Naive B cell (primary cell): ENCODE measurements at regions not wholly inside any gene's neighbourhood (a gene's known extent, or its start where the extent isn't known, plus 50 kb on each side); places are given as distances from the start of the nearest gene placed in this dataset.

Experiments used
- ATAC-seq, 2 donors: fragments of 150-1000 bp; cut with Tn5 transposase; 2 replicates each; pipeline ENCODE4 v1.10.0; 2021; ENCODE audit warnings: low read depth in 2 of 2, mild to moderate bottlenecking in 2 of 2, moderate library complexity in 2 of 2
- DNase-seq: peaks from one replicate; pipeline ENCODE4 v3.0.0; 2022
- H3K27ac Mint-ChIP-seq, 6 donors: one replicate each; pipeline ENCODE4 v1.8.0; 2020 to 2022; ENCODE audit warnings: mild to moderate bottlenecking in 6 of 6, mixed read lengths in 6 of 6, moderate library complexity in 5 of 6, inconsistent platforms in 2 of 6
- H3K27me3 Mint-ChIP-seq, 3 donors: one replicate each; pipeline ENCODE4 v1.8.0; 2021 to 2022; ENCODE audit warnings: mixed read lengths in 3 of 3, mild to moderate bottlenecking in 1 of 3
- H3K36me3 Mint-ChIP-seq, 2 donors: one replicate each; pipeline ENCODE4 v1.8.0; 2020 to 2022; ENCODE audit warnings: mixed read lengths in 2 of 2, inconsistent platforms in 1 of 2, mild to moderate bottlenecking in 1 of 2
- H3K4me1 Mint-ChIP-seq, 3 donors: one replicate each; pipeline ENCODE4 v1.8.0; 2020 to 2022; ENCODE audit warnings: mixed read lengths in 3 of 3, inconsistent platforms in 1 of 3, mild to moderate bottlenecking in 1 of 3, moderate library complexity in 1 of 3
- H3K4me3 Mint-ChIP-seq, 8 donors: one replicate each; pipeline ENCODE4 v1.8.0; 2020 to 2022; ENCODE audit warnings: mild to moderate bottlenecking in 8 of 8, mixed read lengths in 8 of 8, moderate library complexity in 8 of 8, inconsistent platforms in 2 of 8
- H3K9me3 Mint-ChIP-seq, 7 donors: one replicate each; pipeline ENCODE4 v1.8.0; 2020 to 2022; ENCODE audit warnings: mixed read lengths in 7 of 7, mild to moderate bottlenecking in 5 of 7, inconsistent platforms in 2 of 7, moderate library complexity in 1 of 7

DNA sequence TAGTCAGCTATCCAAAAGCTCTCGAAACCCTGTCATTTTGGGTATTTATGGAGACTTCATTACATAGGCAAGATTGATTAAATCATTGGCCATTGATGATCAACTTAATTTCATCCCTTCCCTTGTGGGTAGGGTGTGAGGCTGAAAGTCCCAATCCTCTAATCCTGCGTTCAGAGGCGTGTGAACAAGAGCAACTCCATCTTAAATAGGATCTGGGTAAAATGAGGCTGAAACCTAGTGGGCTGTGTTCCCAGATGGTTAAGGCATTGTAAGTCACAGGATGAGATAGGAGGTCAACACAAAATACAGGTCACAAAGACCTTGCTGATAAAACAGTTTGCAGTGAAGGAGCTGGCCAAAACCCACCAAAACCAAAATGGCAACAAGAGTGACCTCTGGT, 641.7 kb upstream of the GJE1 start:
- Mint-ChIP-seq H3K36me3 (no peaks in the 10 kb centered on the region), H3K27ac (no peak overlapping the region), H3K4me3 (no peak overlapping the region), H3K4me1 (peaks cover 8 to 18% (median 13%) of the 10 kb centered on the region in 3 donors), H3K9me3 (no peaks in the 10 kb centered on the region), H3K27me3 (no peaks in the 10 kb centered on the region)
- no peak for ATAC-seq
- no peak for DNase-seq

DNA sequence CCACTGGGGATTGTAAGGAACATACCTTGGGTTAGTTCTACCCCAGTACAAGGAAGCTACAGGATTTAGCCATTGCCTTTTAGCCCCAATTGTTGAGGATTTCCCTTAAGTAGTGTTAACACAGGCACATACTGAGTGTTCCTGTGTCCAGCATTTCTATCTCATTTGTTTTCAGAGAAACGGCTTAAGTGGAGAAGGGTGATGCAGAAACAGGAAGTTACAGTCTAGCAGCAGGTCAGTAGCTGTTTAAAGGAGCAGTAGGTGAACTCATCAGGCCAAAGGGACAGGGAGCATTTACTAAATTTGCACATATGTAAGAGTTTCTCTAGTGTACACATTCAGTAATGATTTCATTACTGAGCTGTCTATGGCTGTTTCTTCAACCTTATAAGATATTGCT, 644.2 kb upstream of the GJE1 start:
- H3K36me3 Mint-ChIP-seq, result no peaks in the 10 kb centered on the region
- peaks cover 12 to 29% (median 18%) of the 10 kb centered on the region in 3 donors for H3K4me1 Mint-ChIP-seq
- peak overlapping the region in 4 of 6 donors; percentile 49 to 71 (median 64) for H3K27ac Mint-ChIP-seq
- no peaks in the 10 kb centered on the region for H3K9me3 Mint-ChIP-seq
- H3K27me3 Mint-ChIP-seq, result no peaks in the 10 kb centered on the region
- peak overlapping the region in 2 of 8 donors; percentile 2 to 36 for H3K4me3 Mint-ChIP-seq
- DNase-seq (no peak), ATAC-seq (no peak)

DNA sequence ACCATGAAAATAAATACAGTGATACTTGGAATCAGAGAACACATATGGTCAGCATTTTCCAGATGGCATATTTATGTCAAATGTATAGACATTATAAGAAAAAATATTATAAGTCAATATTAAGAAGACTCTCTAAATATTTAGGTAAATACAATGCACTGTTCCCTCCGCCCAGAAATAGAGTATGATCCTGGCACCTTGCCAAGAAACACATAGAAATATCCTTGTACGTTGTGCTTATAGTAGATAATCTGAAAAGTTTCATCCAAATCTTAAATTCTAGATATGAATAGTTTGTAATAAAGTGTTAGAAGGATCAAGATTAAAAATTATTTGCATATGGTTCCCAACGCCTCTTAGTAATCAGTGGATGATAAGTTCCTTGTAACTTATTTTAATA, 645.8 kb upstream of the GJE1 start:
- Mint-ChIP-seq H3K9me3 (no peaks in the 10 kb centered on the region), H3K4me3 (peak overlapping the region in 1 of 8 donors; percentile 10), H3K27ac (peak overlapping the region in 1 of 6 donors; percentile 49), H3K36me3 (no peaks in the 10 kb centered on the region), H3K27me3 (no peaks in the 10 kb centered on the region), H3K4me1 (peaks cover 19 to 39% (median 30%) of the 10 kb centered on the region in 3 donors)
- no peak for ATAC-seq
- DNase-seq, result no peak

DNA sequence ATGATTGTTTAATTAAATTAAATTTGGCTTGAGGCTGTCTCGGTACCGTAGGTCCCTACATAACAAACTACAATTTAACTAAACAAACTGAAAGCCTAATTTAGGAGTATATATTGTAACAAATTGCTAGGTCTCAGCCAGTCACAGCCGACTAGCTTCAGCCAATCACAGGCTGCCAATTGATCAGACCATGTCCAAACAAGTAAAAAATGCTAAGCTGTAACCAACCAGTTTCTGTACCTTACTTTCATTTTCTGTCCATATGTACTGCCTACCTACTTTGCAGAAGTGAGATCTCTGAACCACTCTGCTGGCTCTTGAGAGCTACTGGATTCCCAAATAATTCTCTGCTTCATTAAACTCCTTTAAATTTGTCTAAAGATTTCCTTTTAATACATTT, 648.0 kb upstream of the GJE1 start:
- no peaks in the 10 kb centered on the region for H3K9me3 Mint-ChIP-seq
- peak; percentile 75 to 78 for ATAC-seq
- H3K4me1 Mint-ChIP-seq, result peaks cover 19 to 44% (median 36%) of the 10 kb centered on the region in 3 donors
- no peaks in the 10 kb centered on the region for H3K27me3 Mint-ChIP-seq
- H3K36me3 Mint-ChIP-seq, result no peaks in the 10 kb centered on the region
- H3K4me3 Mint-ChIP-seq, result peak overlapping the region; percentile 35 to 79 (median 66)
- DNase-seq, result peak; percentile 70
- peak overlapping the region; percentile 79 to 97 (median 92) for H3K27ac Mint-ChIP-seq

DNA sequence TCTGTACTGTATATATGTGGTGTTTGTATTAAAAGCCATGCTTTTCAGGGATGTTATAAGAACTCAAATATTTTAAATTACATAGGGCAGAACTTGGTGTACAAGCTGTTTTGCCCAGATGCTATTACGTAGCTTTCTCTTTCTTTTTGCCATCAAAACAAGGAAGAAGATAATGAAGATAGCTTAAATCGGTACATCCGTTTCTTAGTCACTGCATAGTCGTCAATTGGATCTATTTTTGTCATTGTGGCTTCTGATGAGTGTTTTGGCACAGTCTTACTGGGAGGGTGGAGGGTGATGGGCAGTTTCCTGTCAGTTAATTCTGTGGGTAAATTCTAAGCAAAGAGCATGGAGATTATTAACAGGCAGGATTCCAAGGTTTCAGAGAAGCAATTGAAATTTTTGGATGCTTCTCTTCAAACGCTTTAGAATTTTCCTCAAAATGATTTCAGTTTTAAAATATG, 649.1 kb upstream of the GJE1 start:
- H3K9me3 Mint-ChIP-seq, result no peaks in the 10 kb centered on the region
- H3K36me3 Mint-ChIP-seq, result no peaks in the 10 kb centered on the region
- ATAC-seq (peak; percentile 89 to 91), DNase-seq (peak; percentile 84)
- H3K27me3 Mint-ChIP-seq, result no peaks in the 10 kb centered on the region
- peaks cover 18 to 43% (median 35%) of the 10 kb centered on the region in 3 donors for H3K4me1 Mint-ChIP-seq
- H3K4me3 Mint-ChIP-seq, result peak overlapping the region; percentile 74 to 92 (median 84)
- H3K27ac Mint-ChIP-seq, result peak overlapping the region; percentile 79 to 98 (median 94)

DNA sequence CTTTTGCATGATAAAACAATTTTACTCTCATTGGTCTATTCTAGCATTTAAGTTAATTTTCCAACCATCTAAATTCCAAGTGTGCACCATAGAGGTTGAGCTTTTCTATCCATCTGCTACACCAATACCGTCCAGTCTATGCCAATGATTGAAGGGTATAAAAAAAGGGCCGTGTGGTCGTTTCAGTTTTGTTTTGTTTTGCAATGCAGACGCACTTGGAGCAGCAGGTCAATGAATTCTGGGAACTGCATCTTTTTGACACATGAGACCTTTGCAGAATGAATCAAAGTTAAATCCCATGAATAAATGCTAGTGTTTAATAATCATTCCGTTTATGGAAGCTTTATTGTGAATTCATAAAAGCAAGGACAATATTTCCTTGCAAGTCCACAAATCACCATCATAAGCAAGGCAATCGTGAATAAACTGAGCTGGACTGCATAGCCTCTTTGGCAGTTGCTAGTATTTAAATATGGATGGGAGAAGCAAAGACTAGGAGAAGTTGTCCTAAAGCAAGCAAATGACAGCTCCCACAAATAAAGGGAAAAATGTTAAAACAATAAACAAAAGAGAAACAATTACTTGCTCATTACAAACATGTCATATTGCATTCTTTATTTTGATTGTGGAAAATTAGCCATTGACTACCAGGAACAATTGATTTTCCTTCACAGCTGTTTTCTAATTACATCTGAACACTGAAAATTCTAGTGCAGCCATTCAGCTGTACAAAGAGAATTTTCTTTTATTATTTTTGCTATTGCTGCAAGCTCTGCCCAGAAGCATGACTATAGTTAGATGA, 649.7 kb upstream of the GJE1 start:
- Mint-ChIP-seq H3K9me3 (no peaks in the 10 kb centered on the region), H3K4me3 (peak overlapping the region; percentile 74 to 92 (median 84)), H3K27ac (peak overlapping the region; percentile 79 to 98 (median 94)), H3K27me3 (no peaks in the 10 kb centered on the region), H3K4me1 (peaks cover 11 to 37% (median 29%) of the 10 kb centered on the region in 3 donors), H3K36me3 (no peaks in the 10 kb centered on the region)
- ATAC-seq, result no peak
- DNase-seq, result no peak

DNA sequence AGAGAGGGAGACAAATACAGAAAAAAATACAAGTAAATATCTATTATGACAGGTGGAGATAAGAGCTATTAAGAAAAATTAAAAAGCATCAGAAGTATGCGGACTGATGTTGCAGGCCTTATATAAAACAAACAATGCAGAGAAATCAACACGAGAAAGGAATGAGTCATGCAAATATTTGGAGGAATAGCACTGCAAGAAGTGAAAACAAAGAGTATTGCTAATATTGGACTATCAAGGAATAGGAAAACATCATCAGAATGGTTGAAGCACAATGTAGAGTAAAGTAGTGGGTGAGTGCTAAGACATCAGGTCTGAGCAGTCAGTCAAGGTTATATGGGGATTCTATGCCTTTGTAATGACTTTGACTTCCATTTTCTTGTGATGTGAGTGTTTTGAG, 657.5 kb upstream of the GJE1 start:
- Mint-ChIP-seq H3K27ac (no peak overlapping the region), H3K4me1 (peaks cover 0 to 6% (median 0%) of the 10 kb centered on the region in 3 donors), H3K9me3 (no peaks in the 10 kb centered on the region), H3K4me3 (no peak overlapping the region), H3K36me3 (no peaks in the 10 kb centered on the region), H3K27me3 (no peaks in the 10 kb centered on the region)
- DNase-seq (no peak), ATAC-seq (no peak)

DNA sequence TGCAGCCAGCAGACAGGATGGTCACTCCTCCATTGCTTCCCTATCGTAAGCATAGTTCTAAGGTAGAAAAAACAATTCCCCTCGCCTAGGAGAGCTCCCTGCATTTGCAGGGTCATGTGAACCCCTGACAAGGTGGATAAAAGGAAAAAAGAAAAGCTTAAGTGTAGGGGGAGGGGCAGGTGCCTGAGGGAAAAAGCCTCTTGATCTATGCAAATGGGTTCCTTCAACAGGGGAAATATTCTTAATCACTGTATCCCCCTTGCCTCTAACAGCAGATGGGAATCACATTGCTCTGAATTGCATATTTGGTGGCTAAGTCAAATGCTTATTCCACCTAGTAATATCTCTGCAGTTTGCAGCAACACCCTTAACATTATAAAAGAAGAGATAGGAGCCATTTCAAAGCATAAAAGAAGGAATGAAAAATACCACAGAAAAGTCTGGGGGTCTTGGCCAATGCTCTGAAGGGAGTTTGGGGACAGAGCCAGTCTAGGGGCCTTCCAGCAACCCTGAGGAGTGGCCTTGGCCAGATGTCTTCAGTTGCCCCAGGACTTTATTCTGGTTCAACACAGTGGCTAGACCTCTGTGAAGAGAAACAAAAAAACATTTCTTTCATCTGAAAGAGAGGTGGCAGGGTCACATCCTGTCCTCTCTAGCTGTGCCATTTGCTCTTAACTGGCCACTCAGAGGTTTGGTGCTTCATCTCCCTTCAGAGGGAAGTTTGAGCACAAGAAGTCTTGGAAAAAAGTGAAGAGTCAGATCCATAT, 660.4 kb upstream of the GJE1 start:
- ATAC-seq, result no peak
- Mint-ChIP-seq H3K9me3 (no peaks in the 10 kb centered on the region), H3K4me1 (peaks cover 0 to 9% (median 0%) of the 10 kb centered on the region in 3 donors), H3K27me3 (no peaks in the 10 kb centered on the region), H3K36me3 (no peaks in the 10 kb centered on the region), H3K27ac (no peak overlapping the region), H3K4me3 (peak overlapping the region in 1 of 8 donors; percentile 15)
- DNase-seq, result no peak

DNA sequence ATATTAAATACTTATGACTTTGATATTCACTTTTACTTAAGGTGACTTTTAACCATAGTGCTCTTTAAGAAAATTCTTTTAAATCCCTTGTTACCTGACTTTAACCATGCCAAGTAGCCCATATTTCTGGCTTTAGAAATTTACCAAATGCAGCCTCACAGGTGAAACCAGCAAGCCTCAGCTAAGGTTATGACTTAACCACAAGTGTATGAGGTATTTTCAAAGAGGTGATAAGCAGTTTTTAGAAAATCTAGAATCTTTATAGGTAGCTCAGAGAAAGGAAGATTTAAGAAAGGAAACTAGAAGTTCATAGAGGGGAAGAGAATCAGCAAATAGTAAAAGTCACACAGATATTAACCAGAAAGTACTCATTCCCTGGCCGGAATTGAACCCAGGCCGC, 661.9 kb upstream of the GJE1 start:
- Mint-ChIP-seq H3K4me3 (no peak overlapping the region), H3K27me3 (no peaks in the 10 kb centered on the region), H3K4me1 (peaks cover 0 to 9% (median 0%) of the 10 kb centered on the region in 3 donors), H3K27ac (no peak overlapping the region), H3K36me3 (no peaks in the 10 kb centered on the region), H3K9me3 (no peaks in the 10 kb centered on the region)
- DNase-seq (no peak), ATAC-seq (no peak)

DNA sequence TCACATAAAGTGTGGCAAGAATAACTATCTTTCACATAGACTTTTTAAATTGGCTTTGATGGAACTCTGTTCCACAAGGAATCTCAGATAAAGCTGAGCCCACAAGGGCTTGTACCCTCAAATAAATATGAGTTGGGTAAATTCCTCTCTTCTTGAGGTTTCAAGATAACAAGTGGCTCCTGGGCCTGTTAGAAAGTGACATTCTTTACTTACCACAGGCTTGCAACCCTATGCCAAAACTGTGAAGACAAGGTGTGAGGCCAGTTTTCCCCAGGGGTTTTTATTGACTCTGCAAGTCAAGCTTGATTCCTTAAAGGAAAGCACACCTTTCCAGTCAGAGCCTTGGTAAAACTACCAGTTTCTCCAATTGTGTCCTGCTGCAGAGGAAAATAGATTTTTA, 664.8 kb upstream of the GJE1 start:
- H3K36me3 Mint-ChIP-seq, result no peaks in the 10 kb centered on the region
- ATAC-seq (no peak), DNase-seq (no peak)
- no peak overlapping the region for H3K4me3 Mint-ChIP-seq
- H3K27me3 Mint-ChIP-seq, result no peaks in the 10 kb centered on the region
- H3K27ac Mint-ChIP-seq, result peak overlapping the region in 1 of 6 donors; percentile 6
- peaks cover 0 to 12% (median 4%) of the 10 kb centered on the region in 3 donors for H3K4me1 Mint-ChIP-seq
- no peaks in the 10 kb centered on the region for H3K9me3 Mint-ChIP-seq

DNA sequence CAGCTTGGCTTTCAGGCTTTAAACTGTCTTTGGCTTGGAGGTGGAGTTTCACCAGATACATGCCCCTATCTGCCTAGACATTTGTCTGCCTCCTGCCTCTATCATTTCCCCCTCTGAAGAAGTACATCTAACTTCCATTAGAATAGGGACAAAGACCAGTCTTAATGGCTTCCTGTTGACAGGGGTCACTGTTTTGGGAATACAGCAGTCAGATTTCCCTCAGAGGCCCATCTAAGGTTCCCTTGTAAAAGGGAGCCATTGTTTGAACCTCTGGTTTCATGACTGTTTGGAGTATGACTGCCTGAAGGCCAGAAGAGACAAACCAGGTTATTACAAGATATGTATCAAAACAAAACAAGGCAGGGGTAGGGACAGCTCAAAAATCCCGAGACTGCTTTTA, 665.7 kb upstream of the GJE1 start:
- Mint-ChIP-seq H3K36me3 (no peaks in the 10 kb centered on the region), H3K4me3 (no peak overlapping the region), H3K27ac (peak overlapping the region in 1 of 6 donors; percentile 89), H3K9me3 (peaks cover 0 to 2% (median 0%) of the 10 kb centered on the region in 7 donors), H3K4me1 (peaks cover 0 to 7% (median 4%) of the 10 kb centered on the region in 3 donors), H3K27me3 (no peaks in the 10 kb centered on the region)
- no peak for DNase-seq
- no peak for ATAC-seq

DNA sequence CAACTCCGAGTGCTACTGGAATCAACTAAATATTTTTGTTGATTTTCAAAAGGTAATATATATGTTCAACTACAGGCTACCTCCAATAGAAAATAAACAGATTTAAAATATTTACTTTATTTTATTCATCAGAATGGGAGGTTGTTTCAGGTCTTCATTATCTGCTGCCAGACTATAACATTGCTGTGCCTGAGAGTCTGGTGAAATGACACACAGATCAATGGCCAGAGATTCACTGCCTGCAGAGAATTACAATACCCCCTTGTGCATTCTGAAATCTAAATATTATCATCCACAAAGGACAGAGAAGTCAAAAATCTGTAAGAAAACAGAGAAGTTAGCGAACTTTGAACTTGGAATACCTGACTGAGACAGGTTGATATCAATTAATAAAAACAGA, 667.8 kb upstream of the GJE1 start:
- Mint-ChIP-seq H3K4me1 (peaks cover 0 to 4% (median 4%) of the 10 kb centered on the region in 3 donors), H3K27me3 (no peaks in the 10 kb centered on the region), H3K36me3 (no peaks in the 10 kb centered on the region), H3K4me3 (no peak overlapping the region), H3K9me3 (peaks cover 0 to 3% (median 0%) of the 10 kb centered on the region in 7 donors), H3K27ac (peak overlapping the region in 1 of 6 donors; percentile 50)
- no peak for ATAC-seq
- DNase-seq, result no peak

DNA sequence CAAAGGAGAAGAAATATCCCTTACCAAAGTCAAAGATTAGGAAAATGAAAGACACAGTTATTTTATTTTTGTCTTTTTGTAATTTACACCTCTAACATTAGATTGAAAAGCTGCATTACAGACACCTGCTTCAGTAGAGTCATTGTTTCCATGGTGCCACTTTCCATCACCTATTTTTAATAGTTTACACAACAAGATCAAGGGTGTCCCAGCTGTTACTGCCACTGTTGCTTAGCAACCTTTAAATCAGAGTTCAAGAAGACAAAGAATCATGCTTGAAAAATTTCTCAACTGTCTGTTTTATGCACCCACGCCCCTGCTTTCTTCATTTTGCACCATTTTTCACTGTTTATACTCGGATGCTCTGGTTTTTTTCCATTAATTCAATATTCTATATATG, 668.2 kb upstream of the GJE1 start:
- peak overlapping the region in 1 of 6 donors; percentile 50 for H3K27ac Mint-ChIP-seq

More for the DNA sequence above, 668.2 kb upstream of the GJE1 start:
- no peak overlapping the region for H3K4me3 Mint-ChIP-seq
- no peaks in the 10 kb centered on the region for H3K27me3 Mint-ChIP-seq
- H3K9me3 Mint-ChIP-seq, result peaks cover 0 to 4% (median 0%) of the 10 kb centered on the region in 7 donors
- H3K36me3 Mint-ChIP-seq, result no peaks in the 10 kb centered on the region
- DNase-seq, result peak; percentile 29
- peaks cover 0 to 4% (median 2%) of the 10 kb centered on the region in 3 donors for H3K4me1 Mint-ChIP-seq
- ATAC-seq, result peak; percentile 79 to 89
